ENCODE measurements at regions not wholly inside any gene's neighbourhood (a gene's known extent, or its start where the extent isn't known, plus 50 kb on each side); places are given as distances from the start of the nearest gene placed in this dataset.
"Not testable (repeated sequence)": the region's sequence is repeated elsewhere in the genome, so short reads cannot be mapped to it uniquely, and the experiment has no call there.

DNA sequence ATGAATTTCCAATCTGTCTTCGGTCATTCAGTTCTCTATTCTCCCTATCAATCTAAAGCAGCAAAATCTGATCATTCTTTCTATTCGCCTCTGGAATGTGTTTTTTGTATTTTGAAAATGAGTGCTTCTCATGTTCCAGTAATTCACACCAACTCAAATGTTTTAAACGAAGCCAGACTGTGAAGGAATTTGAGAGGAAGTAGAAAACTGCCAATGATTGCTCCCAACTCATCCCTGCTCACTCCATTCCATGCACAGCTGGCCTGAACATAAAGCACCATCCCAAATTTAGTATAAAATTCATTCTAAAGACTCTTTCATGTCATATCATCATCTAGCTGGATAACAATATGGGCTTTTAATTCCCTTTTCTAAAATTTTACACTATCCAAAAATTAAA is 123.8 kb downstream of the DUSP6 start:
- no peak for DNase-seq (ENCODE audit: low read depth in 2 of 2)

DNA sequence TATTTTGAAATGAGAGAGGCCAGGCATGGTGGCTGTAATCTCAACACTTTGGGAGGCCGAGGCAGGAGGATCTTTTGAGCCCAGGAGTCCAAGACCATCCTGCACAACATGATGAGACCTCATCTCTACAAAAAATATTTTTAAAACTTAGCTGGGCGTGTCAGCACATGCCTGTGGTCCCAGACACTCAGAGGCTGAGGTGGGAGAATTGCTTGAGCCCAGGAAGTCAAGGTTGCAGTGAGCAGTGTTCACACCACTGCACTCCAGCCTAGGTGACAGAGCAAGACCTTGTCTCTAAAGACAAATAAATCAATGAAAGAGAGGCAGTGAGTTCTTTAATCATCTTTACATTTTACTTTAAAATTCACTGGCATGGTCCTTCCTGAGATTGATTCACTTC is 124.5 kb downstream of the DUSP6 start:
- no peak for DNase-seq (ENCODE audit: low read depth in 2 of 2)

DNA sequence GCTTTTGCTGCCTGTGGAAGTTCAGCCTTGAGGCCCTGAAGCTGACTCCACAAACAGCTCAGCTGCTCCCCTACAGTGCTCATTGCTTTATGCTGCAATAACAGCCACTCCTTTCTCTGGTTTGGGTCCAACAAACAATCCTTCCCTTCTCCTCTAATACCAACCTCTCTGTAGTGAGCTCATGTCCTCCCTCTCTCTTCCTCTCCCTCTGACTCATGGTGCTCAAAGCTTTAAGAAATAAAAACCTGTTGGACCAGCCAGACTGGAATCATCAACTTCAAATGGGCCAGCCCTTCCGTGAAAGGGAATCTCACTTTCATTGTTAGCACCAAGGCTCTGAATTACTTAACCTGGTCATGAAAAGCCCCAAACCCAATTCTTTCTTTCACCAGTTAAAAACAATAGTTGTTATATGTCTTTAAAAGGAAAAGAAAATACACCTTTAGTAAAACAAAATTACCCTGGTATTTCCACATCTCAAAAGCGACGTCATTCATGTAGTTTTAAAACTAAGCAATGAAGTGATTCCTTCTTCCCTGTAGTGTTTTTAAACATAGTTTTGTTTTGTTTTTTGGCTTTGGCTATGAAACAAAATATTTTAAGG is 126.4 kb downstream of the DUSP6 start:
- DNase-seq (ENCODE audit: low read depth in 2 of 2) = peak in 1 of 2 donors; percentile 90

DNA sequence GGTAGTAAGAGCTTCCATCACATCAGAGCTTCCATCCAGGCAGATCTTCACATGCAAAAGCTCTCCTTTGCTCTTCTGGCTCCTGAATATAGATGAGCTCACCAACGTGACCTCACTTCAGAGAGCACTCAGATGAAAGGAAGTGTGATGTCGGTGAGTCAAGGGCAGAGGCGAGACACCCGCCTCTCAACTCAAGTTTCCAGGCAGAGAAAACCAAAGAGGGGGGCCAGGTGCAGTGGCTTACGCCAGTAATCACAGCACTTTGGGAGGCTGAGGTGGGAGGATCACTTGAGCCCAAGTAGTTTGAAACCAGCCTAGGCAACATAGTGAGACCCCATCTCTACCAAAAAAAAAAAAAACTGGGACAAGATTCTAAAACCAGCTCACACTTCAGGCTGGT is 126.9 kb downstream of the DUSP6 start:
- peak; percentile 40 to 95 for DNase-seq (ENCODE audit: low read depth in 2 of 2)

DNA sequence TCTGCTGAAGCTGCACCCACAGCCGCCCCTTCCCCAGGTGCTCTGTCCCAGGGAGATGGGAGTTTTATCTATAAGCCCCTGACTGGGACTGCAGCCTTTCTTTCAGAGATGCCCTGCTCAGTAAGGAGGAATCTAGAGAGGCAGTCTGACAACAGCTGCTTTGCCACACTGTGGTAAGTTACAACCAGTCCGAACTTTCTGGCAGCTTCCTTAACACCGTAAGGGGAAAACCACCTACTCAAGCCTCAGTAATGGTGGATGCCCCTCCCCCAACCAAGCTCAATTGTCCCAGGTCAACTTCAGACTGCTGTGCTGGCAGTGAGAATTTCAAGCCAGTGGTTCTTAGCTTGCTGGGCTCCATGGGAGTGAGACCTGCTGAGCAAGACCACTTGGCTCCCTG is 129.7 kb downstream of the DUSP6 start:
- not testable (repeated sequence) for DNase-seq (ENCODE audit: low read depth in 2 of 2)

DNA sequence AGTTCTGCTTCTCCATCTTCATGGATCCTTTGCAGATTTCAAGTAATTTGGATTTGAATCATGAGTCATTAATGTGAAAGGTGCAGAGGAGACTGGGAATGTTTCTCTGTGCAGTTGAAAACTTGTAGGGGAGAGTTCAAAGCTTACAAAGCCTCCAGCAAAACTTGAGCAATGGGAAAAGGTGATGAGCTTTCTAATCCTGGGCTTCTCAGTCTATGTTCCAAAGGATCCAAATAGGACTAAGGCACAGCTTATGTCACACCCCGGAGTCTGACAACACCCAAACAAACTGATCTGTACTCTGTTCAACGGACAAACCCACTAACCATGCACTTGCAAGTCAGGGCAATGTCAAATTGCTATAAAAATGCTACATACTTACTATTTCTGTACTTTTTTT is 134.8 kb downstream of the DUSP6 start:
- no peak for DNase-seq (ENCODE audit: low read depth in 2 of 2)

DNA sequence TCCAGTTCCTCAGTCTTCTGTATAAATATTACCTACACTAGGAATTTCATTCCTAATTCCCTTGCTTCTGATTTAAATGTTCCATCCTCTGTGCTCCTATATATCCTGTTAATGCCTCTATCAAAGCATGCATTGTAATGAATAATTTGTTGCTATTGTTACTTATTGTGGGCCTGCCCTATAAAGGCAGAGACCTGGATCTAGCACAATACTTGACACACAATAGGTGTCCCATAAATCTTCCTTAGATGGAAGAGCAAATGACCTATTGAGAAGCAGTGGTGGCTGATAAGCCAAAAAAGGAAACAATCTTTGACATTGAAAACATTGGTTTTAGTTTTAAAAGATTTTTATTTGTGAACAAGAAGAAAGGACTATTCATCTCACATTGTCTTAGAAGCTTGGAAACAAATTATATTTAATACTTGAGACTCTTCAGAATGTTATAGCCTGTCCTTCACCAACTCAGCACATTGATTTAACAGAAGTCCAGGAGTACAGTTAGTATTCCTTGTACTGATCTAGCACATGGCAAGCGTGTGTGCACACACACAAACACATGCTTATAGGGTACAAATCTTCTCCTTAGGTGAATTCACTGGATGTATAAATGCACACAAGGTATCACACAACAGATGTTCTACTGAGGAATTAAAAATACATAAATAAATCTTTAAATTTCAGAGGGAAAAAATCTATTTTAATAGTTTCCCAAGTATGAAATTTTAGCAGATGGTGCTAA is 135.9 kb downstream of the DUSP6 start:
- DNase-seq (ENCODE audit: low read depth in 2 of 2) = peak in 1 of 2 donors; percentile 41

DNA sequence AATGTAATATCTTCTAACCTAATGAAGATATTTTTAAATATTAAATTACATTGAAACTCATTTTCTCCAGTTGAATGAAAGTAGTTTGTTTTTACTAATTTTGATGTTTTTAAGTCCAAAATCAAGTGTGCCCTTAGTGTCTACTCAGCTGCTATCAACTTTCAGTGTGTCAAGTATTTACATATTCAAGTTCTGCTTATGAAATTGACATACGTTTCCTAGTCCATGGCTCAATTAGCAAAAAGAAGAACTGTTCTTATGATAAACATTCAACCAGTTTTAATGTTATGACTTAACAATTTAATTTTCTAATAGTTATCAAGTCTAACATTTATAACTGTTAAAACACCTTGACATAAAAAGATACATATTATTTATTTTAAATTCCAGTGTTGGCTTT is 137.1 kb downstream of the DUSP6 start:
- DNase-seq (ENCODE audit: low read depth in 2 of 2) = no peak

DNA sequence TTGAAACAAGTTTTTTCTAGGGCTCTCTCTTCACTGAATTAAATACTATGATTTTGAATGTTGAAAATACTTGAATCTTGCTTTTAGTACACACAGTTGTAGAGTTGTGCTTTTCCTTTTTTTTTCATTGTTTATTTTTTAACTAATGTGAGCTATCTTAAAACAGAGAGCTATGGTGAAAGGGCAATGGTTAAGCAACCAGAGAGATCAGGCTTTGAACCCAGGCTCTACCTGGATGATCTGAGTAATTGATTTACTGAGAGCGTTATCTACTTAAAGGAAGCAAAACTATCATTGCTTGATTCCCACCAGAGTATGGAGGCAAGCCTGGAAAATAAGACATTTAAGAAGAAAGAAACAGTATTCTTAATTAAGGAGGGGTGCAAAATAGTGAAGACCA is 138.6 kb downstream of the DUSP6 start:
- DNase-seq (ENCODE audit: low read depth in 2 of 2) = no peak

DNA sequence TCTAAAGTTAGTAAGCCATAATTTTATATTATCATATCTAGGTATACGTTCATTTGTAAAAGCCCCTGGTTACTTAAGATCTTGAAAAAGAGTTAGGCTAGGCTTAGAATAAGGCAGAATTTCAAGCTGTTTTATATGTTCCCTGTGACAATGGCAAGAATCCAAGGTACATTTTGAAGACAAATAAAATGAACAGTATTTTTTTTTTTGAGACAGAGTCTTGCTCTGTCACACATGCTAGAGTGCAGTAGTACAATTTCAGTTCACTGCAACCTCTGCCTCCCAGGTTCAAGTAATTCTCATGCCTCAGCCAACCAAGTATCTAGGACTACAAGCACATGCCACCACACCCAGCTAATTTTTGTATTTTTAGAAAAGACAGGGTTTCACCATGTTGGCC is 139.2 kb downstream of the DUSP6 start:
- no peak for DNase-seq (ENCODE audit: low read depth in 2 of 2)

DNA sequence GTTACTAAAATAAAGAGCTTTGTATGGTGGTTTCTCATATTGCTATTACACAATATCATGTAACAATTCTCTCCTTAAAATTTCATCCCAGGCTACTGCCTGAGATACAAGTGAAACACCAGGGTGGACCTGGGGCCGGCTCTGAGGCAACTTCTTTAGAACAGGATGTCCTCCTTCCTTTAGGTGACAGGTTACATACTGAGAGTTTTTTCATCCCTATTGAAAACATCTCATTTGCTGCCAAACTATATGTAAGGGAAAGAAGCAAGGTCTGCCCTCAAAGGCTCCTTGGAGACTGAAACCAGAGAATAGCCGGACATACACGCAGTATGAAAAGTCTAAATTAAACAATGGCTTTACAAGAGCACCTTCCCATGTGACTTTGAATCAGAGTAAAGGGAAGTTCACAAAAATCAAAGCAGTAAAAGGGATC is 139.9 kb downstream of the DUSP6 start:
- DNase-seq (ENCODE audit: low read depth in 2 of 2) = peak in 1 of 2 donors; percentile 93

DNA sequence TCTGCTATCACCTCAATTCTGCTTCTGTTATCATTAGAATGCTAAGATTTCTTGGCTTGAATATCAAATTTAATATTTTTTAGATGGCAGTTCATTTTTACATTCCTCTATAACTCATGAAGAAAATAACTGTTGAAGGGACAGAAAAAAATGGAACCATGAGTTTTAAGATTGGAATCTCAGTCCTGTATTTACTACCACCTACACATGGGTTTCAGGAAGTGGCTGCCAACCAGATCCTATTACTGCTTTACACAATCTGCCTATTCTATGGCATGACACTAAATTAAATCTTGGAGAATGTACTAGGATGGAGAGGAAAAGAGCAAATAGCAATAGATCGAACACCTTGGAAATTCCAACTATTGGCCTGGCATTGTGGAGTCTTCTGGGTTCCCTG is 140.8 kb downstream of the DUSP6 start:
- no peak for DNase-seq (ENCODE audit: low read depth in 2 of 2)

DNA sequence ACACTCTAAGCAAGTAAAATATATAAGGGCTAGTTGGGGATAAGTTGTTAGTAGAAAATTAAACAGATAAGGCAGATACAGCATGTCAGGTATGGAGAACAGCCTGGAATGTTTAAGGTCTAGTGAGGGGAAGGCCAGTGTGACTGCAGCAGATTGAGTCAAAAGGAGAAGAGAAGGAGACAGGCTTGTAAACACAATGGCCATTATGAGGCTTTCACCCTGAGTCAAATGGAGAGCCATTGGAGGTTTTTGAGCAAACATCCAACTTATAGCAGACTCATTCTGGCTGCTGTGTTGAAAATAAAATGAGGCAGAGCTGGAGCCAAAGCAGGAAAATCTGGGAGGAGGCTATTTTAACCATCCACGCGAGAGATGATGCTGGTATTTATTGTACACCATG is 142.0 kb downstream of the DUSP6 start:
- DNase-seq (ENCODE audit: low read depth in 2 of 2) = no peak

DNA sequence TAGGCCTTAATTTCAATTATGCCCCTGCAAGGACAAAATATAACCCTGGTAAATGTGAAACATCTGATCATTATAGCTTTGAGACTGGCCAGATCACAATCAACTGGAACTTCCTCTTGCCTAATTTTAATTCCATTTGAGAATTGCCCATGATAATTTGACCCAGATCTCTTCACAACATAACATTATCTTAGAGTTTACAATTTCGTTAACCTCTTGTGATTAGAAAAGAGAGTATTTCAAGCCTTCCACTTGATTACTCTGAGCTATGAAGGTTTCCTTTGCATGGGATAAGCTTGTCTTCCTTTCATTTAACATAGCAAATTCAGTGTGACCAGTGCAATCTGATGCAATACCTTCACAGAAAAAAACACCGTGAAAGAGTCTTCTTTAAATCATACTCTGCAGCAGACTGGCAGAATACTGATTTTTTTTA is 143.6 kb downstream of the DUSP6 start:
- no peak for DNase-seq (ENCODE audit: low read depth in 2 of 2)

DNA sequence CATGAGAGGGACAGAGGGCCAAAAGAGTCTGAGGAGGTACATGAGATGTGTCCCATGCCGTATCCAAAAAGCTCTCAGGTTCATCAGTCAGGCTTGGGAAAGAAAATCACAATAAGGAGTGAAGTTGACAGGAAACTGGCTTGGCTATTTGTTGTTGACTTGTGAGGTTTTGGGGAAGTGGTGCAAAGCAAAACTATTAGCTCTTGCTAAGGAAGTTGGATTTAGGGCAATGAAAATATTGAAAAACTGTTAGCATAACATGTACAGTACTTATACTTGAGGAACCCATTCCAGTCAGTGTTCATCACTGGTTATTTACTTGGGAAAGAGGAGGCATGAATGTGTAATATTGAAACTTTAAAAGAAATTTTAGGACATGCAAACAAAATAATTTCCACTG is 145.9 kb downstream of the DUSP6 start:
- no peak for DNase-seq (ENCODE audit: low read depth in 2 of 2)

DNA sequence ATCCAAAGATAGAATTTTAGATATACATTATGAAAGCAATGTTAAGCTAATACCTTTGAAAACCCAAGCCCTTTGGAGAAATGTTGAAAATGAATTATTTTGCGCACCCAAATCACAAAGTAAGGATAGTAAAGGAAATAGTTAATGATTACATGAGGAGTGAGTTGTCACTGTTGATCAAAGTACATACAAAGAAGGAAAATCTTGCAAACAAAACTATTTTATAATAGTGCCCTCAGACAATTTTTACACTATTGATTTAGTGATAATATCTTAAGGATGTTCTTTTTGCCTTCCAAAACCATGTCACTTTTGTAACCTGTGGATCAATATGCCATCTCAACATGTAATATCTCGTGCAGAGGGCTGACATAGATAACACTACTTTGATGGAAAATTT is 146.8 kb downstream of the DUSP6 start:
- no peak for DNase-seq (ENCODE audit: low read depth in 2 of 2)

DNA sequence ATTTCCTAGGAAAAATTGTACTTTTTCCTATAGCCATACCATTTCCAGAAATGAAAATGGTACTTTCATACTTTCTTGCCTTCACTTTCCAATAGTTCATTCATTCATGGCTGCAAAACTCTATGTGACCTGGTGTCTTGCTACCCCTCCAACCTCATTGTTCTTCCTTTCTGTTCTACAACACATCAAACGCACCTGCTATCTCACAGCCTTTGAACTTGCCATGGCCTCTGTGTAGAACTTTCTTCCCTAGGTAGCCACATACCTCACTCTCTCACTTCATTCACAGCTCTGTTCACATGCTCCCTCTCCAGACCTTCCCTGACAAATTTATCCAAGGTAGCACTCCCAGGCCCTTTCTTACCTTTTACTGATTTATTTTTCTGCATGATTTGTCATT is 149.2 kb downstream of the DUSP6 start:
- no peak for DNase-seq (ENCODE audit: low read depth in 2 of 2)

DNA sequence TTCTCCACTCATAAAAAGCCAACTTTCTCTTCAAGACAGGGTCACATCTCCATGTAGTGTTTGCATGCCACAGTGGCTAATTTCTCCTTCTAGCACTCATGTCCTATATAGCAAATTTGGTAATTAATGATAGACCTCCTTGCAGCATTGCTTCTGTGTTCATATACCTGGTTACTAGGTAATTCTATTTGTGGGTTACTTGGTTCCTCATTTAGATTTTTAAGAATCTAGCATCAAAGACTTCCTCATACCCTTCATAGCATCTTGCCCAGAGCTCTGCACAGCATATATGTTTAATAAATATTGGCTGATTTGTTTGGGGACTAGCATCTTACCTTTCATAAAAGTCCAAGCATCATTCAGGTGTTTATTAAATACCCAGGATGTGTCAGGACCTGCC is 152.1 kb downstream of the DUSP6 start:
- DNase-seq (ENCODE audit: low read depth in 2 of 2) = no peak

DNA sequence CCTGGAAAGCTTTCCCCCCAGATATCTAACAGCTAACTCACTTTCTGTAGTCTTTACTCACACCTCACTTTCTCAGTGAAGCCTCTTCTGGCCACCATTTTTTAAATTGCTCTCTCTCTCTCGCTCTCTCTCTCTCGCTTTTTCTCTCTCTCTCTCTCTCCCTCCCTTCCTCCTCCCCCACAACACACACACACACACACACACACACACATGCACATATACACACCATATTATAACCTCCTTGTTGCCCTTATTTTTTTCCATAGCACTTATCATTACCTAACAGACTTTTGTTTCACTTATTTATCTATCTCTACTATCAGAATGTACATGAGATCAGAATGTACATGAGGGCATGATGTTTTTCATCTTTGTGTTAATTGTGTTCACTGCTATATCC is 156.8 kb downstream of the DUSP6 start:
- DNase-seq (ENCODE audit: low read depth in 2 of 2) = no peak

DNA sequence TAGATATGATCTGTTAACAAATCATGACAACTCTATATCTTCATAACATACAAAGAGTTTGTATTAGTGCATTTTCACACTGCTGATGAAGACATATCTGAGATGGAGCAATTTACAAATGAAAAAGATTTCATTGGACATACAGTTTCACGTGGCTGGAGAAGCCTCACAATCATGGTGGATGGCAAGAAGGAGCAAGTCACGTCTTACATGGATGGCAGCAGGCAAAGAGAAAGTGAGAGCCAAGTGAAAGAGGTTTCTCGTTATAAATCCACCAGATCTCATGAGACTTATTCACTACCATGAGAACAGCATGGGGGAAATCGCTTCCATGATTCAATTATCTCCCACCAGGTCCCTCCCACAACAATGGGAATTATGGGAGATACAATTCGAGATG is 157.6 kb downstream of the DUSP6 start:
- DNase-seq (ENCODE audit: low read depth in 2 of 2) = no peak

DNA sequence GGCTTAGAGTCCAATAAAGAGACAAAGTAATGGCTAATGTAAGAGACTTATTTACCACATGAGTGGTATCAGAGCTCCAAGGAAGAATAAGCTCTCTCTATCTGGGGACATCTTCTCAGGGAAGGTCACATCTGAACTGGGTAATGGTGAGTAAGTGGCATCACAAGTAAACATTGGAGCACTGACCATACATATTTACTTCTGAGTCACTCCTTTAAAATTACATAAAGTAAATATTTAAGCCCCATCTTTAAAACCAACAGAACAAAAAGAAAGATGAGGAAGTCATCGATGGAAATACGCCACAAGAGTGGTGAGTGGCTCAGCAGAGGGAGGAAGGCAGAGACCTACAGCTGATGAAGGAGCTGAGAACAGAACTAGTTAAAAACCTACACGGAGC is 159.9 kb downstream of the DUSP6 start:
- no peak for DNase-seq (ENCODE audit: low read depth in 2 of 2)

DNA sequence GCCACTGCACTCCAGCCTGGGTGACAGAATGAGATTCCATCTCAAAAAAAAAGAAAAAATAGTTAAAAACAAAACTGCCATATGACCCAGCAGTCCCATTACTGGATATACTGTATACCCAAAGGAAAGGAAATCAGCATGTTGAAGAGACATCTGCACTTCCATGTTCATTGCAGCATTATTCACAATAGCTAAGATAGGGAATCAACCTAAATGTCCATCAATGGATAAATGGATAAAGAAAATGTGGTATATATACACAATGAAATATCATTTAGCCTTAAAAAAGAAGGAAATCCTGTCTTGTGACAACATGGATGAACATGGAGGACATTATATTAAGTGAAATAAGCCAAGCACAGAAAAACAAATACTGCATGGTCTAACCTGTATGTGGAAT is 160.7 kb downstream of the DUSP6 start:
- DNase-seq (ENCODE audit: low read depth in 2 of 2) = not testable (repeated sequence)

DNA sequence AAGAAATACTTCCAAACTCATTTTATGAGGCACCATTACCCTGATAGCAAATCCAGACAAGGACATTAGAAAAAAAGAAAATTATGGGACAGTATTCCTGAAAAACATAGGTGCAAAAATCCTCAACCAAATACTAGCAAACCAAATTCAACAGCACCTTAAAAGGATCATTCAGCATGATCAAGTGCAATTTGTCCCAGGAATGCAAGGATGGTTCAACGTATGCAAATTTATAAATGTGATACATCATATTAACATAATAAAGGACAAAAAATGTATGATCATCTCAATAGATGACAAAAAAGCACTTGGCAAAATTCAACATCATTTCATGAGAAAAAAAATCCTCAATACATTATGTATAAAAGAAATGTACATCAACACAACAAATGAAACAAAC is 162.9 kb downstream of the DUSP6 start:
- DNase-seq (ENCODE audit: low read depth in 2 of 2) = peak; percentile 16 to 23

DNA sequence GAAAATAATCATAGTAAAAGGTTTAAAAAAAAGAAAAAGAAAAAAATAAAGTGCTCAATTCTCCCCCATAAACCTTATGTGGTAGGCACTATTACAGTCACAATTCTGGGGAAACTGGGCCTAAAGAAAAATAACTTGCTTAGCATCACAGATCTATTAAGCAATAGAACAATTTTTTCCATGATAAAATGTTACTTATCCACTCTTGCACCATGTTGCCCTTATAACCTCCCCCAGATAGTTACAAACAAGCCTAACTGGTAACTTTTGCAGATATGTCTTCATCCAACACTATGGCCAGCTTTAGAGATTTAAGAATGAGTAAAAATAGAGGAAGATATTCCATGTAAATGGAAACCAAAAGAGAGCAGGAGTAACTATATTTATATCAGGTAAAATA is 164.8 kb downstream of the DUSP6 start:
- DNase-seq (ENCODE audit: low read depth in 2 of 2) = no peak
